Heart right ventricle (tissue), 16 donors: ENCODE measurements at regions not wholly inside any gene's neighbourhood (a gene's known extent, or its start where the extent isn't known, plus 50 kb on each side); places are given as distances from the start of the nearest gene placed in this dataset.

Experiments used
- ATAC-seq, 8 donors: fragments of 200-7000 bp; cut with Tn5 transposase; one replicate each; pipeline ENCODE4 v1.9.1; 2020; ENCODE audit warnings: mild to moderate bottlenecking in 8 of 8, moderate library complexity in 8 of 8, moderate number of reproducible peaks in 1 of 8
- DNase-seq, 2 donors: peaks; one replicate each; pipeline ENCODE4 v3.0.0-alpha.2; 2020
- H3K27ac ChIP-seq, 10 donors: fragments of 200-600 bp; sonication (generic) in 2 of 10; one replicate each; pipeline versions ENCODE4 v1.5.0 to v1.8.0; 2020 to 2022; ENCODE audit warnings: mild to moderate bottlenecking in 3 of 10
- H3K27me3 ChIP-seq, 7 donors: fragments of 200-600 bp; one replicate each; pipeline ENCODE4 v1.8.0; 2021 to 2022; ENCODE audit warnings: mild to moderate bottlenecking in 2 of 7
- H3K36me3 ChIP-seq, 9 donors: fragments of 200-600 bp; sonication (generic) in 1 of 9; one replicate each; pipeline versions ENCODE4 v1.5.0 to v1.8.0; 2020 to 2022; ENCODE audit warnings: mild to moderate bottlenecking in 2 of 9
- H3K4me1 ChIP-seq, 9 donors: fragments of 200-600 bp; sonication (generic) in 1 of 9; one replicate each; pipeline versions ENCODE4 v1.5.0 to v1.8.0; 2020 to 2022; ENCODE audit warnings: mild to moderate bottlenecking in 4 of 9
- H3K4me3 ChIP-seq, 10 donors: fragments of 200-600 bp; sonication (generic) in 2 of 10; one replicate each; pipeline versions ENCODE4 v1.5.0 to v1.8.0; 2020 to 2022; ENCODE audit warnings: mild to moderate bottlenecking in 7 of 10, moderate library complexity in 2 of 10
- H3K9me3 ChIP-seq, 11 donors: fragments of 200-600 bp in 10 of 11; sonication (generic) in 2 of 11; one replicate each; pipeline versions ENCODE4 v1.5.0 to v1.8.0; 2013 to 2022; ENCODE audit warnings: mild to moderate bottlenecking in 2 of 11, control low read depth in 1 of 11, moderate library complexity in 1 of 11
- CTCF ChIP-seq, 9 donors: fragments of 200-600 bp; sonication (generic) in 2 of 9; IDR thresholded peaks; one replicate each; pipeline versions ENCODE4 v1.5.0 to v1.8.0; 2021 to 2022; ENCODE audit warnings: antibody characterized with exemption in 9 of 9, mild to moderate bottlenecking in 5 of 9, moderate library complexity in 1 of 9
- WGBS, 2 donors: extraction: QIAGEN DNeasy Blood & Tissue Kit; methylation state at CpG; one replicate each; pipeline ENCODE4 v1.1.7; 2013; ENCODE audit warnings: inconsistent platforms in 1 of 2; 5-methylcytosine and 5-hydroxymethylcytosine counted together
- intact Hi-C, 10 donors: fragments of 100-400 bp; cut with DNase I; formaldehyde crosslinking; loops; one replicate each; pipeline versions ENCODE4 v1.11.1 to v1.14.2; 2022
- donor health status: Arrhythmogenic right ventricular cardiomyopathy.
- donor health status: ischemic (EF 13 %, LVEDD 7.1; RV severe dilation, severe dysfunction).
- donor health status: healthy with polysubstance abuse.
- donor health status: DM: no; HTN: yes; CAD: no.
- donor health status: DM: no; HTN: no; CAD: no.
- donor health status: ischemic (EF 25% LVEDD 6.9; RV normal size, moderate dysfunction).
- donor health status: ischemic (EF 25% LVEDD 5.7; RV mildly dilated, moderate dysfunction).
- donor health status: healthy.
- donor health status: DM: yes; HTN: yes; CAD: no.
- donor health status: Ischemic cardiomyopathy.
- donor health status: ischemic (EF 35%, LVEDD 5.7; RV mildly dilated, moderate dysfunction).
- donor health status: nonischemic (EF 11% LVEDD 7.7; RV severe dilation, severe dysfunction).
- donor health status: DM: yes; HTN: yes; CAD: no.
- donor health status: PGD.
- donor health status: ischemic (EF 29% LVEDD 5.4; RV normal size, mild dysfunction).
- donor health status: nonischemic (EF 23%, LVEDD 6.1; RV moderate dilation, normal function).

GRCh38 chr6:168369786-168370185 is 50.2 kb upstream of the DACT2 start:
- H3K27me3 ChIP-seq = peaks cover 0 to 31% (median 5%) of the 10 kb centered on the region in 7 donors
- no peaks in the 10 kb centered on the region for H3K36me3 ChIP-seq
- no peak overlapping the region for H3K27ac ChIP-seq
- 85% methylated on average over 13 of the region's 13 CpGs for WGBS, 2 donors
- ATAC-seq (no peak), DNase-seq (no peak)
- H3K4me1 ChIP-seq = peaks cover 0 to 10% (median 0%) of the 10 kb centered on the region in 9 donors
- H3K9me3 ChIP-seq = peaks cover 0 to 6% (median 0%) of the 10 kb centered on the region in 11 donors
- TF ChIP-seq CTCF (IDR thresholded peaks at IDR 0.05) = no peak
- intact Hi-C loops = loop anchor here (1.0 to 10.0 kb wide), 9 partner anchors 73 to 516 kb away; partner anchors contain the start of gene SMOC2 (in 2 of the 10)
- H3K4me3 ChIP-seq = no peak overlapping the region

DNA sequence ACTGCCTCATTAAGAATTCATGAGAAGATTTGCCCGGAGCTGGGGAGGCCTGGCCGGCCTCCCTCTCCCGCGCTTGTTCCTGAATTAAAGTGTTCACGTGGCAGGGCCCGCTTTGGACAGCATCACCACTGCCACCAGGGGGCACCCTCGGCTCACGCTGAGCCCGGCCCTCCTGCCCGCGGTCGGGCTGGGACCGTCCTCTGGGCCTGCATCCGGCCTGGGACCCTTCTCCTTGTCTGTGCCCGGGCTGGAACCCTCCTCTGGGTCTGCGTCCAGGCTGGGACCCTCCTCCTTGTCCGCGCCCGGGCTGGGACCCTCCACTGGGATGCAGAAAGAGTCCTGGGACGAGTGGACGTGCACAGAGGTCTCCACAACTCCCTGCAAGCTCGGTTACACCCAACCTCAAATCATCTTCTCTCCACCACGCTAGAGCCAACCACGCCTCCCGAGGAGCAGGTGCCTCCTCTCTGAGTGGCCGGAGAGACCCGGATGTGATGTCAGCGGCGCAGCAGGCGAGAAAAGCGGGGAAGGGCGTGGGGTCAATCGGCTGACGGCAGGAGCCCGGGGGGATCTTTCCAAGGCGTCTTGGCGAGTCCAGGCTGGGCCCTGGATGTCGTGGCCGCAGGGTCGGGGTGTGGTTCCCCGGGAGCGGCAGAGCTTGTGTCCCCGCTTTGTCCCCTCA is 50.9 kb upstream of the DACT2 start:
- Histone ChIP-seq H3K27me3 (peaks cover 0 to 37% (median 5%) of the 10 kb centered on the region in 7 donors), H3K27ac (no peak overlapping the region), H3K9me3 (peaks cover 0 to 6% (median 0%) of the 10 kb centered on the region in 11 donors), H3K4me1 (peaks cover 0 to 10% (median 0%) of the 10 kb centered on the region in 9 donors), H3K4me3 (no peak overlapping the region), H3K36me3 (no peaks in the 10 kb centered on the region)
- ATAC-seq (peak; percentile 87 to 93 (median 88)), DNase-seq (peak; percentile 65 to 82)
- 51 to 53% methylated on average over 43 of the region's 43 CpGs for WGBS, 2 donors
- TF ChIP-seq CTCF (IDR thresholded peaks at IDR 0.05) = peak; percentile 64 to 89 (median 81)
- intact Hi-C loops = loop anchor here (1.0 to 10.0 kb wide), 8 partner anchors 72 to 515 kb away; partner anchors contain the start of gene SMOC2 (in 2 of the 10)

DNA sequence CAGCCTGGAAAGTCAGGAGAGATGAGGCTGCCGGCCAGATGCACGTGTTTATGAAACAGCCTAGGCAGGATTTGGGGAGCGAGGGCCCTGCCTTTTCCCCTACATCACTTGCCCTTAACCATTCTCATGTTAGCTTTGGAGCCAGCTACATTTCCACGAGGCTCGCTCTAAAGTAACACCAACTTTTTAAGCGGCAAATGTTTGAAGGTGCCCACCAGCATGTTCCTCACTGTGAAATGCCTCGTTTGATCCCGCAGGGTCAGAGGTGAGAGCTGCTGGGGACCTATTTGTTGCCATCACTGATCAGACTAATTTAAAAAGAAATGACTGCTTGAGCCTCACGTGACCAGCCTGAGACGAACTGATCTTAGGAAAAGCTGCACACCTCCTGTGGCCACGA is 51.6 kb upstream of the DACT2 start:
- intact Hi-C loops = loop anchor here in 7 of 10 donors (2.0 to 10.0 kb wide), 6 partner anchors 71 to 514 kb away; partner anchors contain the start of gene SMOC2 (in 2 of the 7)
- H3K27me3 ChIP-seq = peaks cover 0 to 37% (median 5%) of the 10 kb centered on the region in 7 donors
- ATAC-seq (no peak), DNase-seq (no peak)
- 88 to 91% methylated on average over 11 of the region's 11 CpGs for WGBS, 2 donors
- no peak overlapping the region for H3K4me3 ChIP-seq
- no peak overlapping the region for H3K27ac ChIP-seq
- peaks cover 0 to 5% (median 0%) of the 10 kb centered on the region in 11 donors for H3K9me3 ChIP-seq
- H3K36me3 ChIP-seq = no peaks in the 10 kb centered on the region
- peaks cover 0 to 10% (median 0%) of the 10 kb centered on the region in 9 donors for H3K4me1 ChIP-seq
- no peak for TF ChIP-seq CTCF (IDR thresholded peaks at IDR 0.05)

DNA sequence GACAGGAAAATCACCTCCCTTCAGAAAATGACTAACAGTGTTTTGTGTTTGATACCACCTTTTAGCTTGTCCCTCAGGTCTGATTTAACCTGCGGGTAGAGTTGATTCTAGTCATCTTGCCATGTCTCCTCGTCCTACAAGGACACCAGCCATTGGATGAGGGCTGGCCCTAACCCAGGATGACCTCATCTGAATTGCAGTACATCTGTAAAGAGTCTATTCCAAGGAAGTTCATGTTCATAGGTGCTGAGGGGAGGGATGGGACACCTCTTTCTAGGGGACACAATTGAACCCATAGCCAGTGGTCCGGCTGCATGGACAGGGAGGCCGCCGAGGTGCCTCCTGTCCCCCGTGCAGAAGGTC is 52.0 kb upstream of the DACT2 start:
- Histone ChIP-seq H3K36me3 (no peaks in the 10 kb centered on the region), H3K27me3 (peaks cover 0 to 37% (median 5%) of the 10 kb centered on the region in 7 donors), H3K4me1 (peaks cover 0 to 10% (median under 1%) of the 10 kb centered on the region in 9 donors), H3K4me3 (no peak overlapping the region), H3K27ac (no peak overlapping the region), H3K9me3 (peaks cover 0 to 1% (median 0%) of the 10 kb centered on the region in 11 donors)
- intact Hi-C loops = loop anchor here in 7 of 10 donors (2.0 to 10.0 kb wide), 6 partner anchors 71 to 513 kb away; partner anchors contain the start of gene SMOC2 (in 2 of the 7)
- ATAC-seq (no peak), DNase-seq (no peak)
- WGBS, 2 donors = 91 to 92% methylated on average over 6 of the region's 6 CpGs
- no peak for TF ChIP-seq CTCF (IDR thresholded peaks at IDR 0.05)
